ENCODE measurements at regions not wholly inside any gene's neighbourhood (a gene's known extent, or its start where the extent isn't known, plus 50 kb on each side); places are given as distances from the start of the nearest gene placed in this dataset.

- intact Hi-C loops (cut with micrococcal nuclease): no loop called here
- no TSS peak for BruUV-seq (replicated peaks)
Measured at GRCh38 chr4:62865261-62865660, 1544.0 kb downstream of the TECRL start.

More at GRCh38 chr4:62865261-62865660, 1544.0 kb downstream of the TECRL start:
- TF ChIP-seq SMC3 (IDR thresholded peaks at IDR 0.05; ENCODE audit: low read depth, low read length): no peak
- no peak for TF ChIP-seq USF2 (IDR thresholded peaks at IDR 0.05; ENCODE audit: low read depth, low read length)
- no peak for TF ChIP-seq RFX5 (IDR thresholded peaks at IDR 0.05; ENCODE audit: low read depth, low read length)
- TF ChIP-seq POLR2A (IDR thresholded peaks at IDR 0.05; ENCODE audit: low read depth, low read length): no peak
- TF ChIP-seq MAFK (IDR thresholded peaks at IDR 0.05; ENCODE audit: low read depth, low read length): no peak
- no peak for TF ChIP-seq MXI1 (IDR thresholded peaks at IDR 0.05; ENCODE audit: borderline replicate concordance, low read depth, low read length)
- no peak for TF ChIP-seq CHD1 (IDR thresholded peaks at IDR 0.05; ENCODE audit: low read depth, low read length)
- TF ChIP-seq BHLHE40 (IDR thresholded peaks at IDR 0.05; ENCODE audit: low read depth, low read length): no peak
- Histone ChIP-seq H4K8ac (ENCODE audit: low read depth in 2 of 2, low read length in 2 of 2) (no peak overlapping the region), H3K4ac (ENCODE audit: low read depth, low read length) (no peak overlapping the region), H3K9ac (ENCODE audit: low read depth, low read length) (no peak overlapping the region), H3K4me3 (ENCODE audit: insufficient read depth, low read depth, low read length) (no peak overlapping the region), H2BK5ac (ENCODE audit: low read depth, low read length, poor library complexity, severe bottlenecking) (no peak overlapping the region), H3K79me1 (ENCODE audit: low read depth in 1 of 2, low read length in 2 of 2) (no peaks in the 10 kb centered on the region), H3K23ac (ENCODE audit: low read depth, low read length) (no peak overlapping the region), H2AK5ac (ENCODE audit: low read depth, low read length) (no peak overlapping the region), H2AK9ac (replicated peaks; ENCODE audit: low read depth, low read length, poor library complexity) (no peak overlapping the region), H3K27ac (ENCODE audit: insufficient read depth, low read length) (no peak overlapping the region), H3K4me2 (ENCODE audit: low read depth, low read length) (no peak overlapping the region), H3K4me1 (ENCODE audit: control insufficient read depth, insufficient read depth, low read length) (no peaks in the 10 kb centered on the region), H3K18ac (ENCODE audit: low read depth, low read length) (no peak overlapping the region), H3K9me1 (ENCODE audit: insufficient read depth, low read length) (no peaks in the 10 kb centered on the region), H4K20me1 (ENCODE audit: insufficient read depth, low read length) (no peaks in the 10 kb centered on the region), H4K91ac (ENCODE audit: insufficient read depth, low read depth, low read length) (no peak overlapping the region), H2BK20ac (ENCODE audit: low read depth, low read length) (no peak overlapping the region), H4K5ac (ENCODE audit: low read depth, low read length) (no peak overlapping the region), H3K27me3 (ENCODE audit: control insufficient read depth, insufficient read depth, low read length) (no peaks in the 10 kb centered on the region), H3K56ac (ENCODE audit: extremely low read depth, insufficient read depth, low read length) (no peak overlapping the region), H2BK15ac (ENCODE audit: low read depth, low read length) (no peak overlapping the region), H2BK120ac (ENCODE audit: low read depth, low read length) (no peak overlapping the region), H3K36me3 (ENCODE audit: control insufficient read depth, insufficient read depth, low read length) (no peaks in the 10 kb centered on the region), H3K9me3 (ENCODE audit: control insufficient read depth, insufficient read depth, low read length) (0 out of 2 replicates have a peak, but pooled peaks cover 2% of the 10 kb centered on the region), H3K14ac (replicated peaks; ENCODE audit: low read depth, low read length) (no peak overlapping the region), H2AFZ (replicated peaks; ENCODE audit: low read length, poor library complexity) (no peak overlapping the region)
- no peak for ATAC-seq (ENCODE audit: low read depth)
- in situ Hi-C loops (cut with MboI; ENCODE audit: low sequenced_read_pairs) (no loop called here), dilution Hi-C loops (cut with HindIII; ENCODE audit: low sequenced_read_pairs, unreplicated experiment) (no loop called here)
- CTCF ChIA-PET: no interaction called here
- WGBS, 2 experiments (ENCODE audit: extremely low coverage in 2 of 2, insufficient read length in 1 of 2): no CpG with 5 or more reads among the region's 3 CpGs
- no peak for DNase-seq
- POLR2A ChIA-PET (ENCODE audit: unreplicated experiment): no interaction called here

Data from IMR-90 (cell line).